ENCODE measurements at regions not wholly inside any gene's neighbourhood (a gene's known extent, or its start where the extent isn't known, plus 50 kb on each side); places are given as distances from the start of the nearest gene placed in this dataset.

GRCh38 chr9:16191191-16191590 is 638.3 kb downstream of the CCDC171 start:
- no peak overlapping the region for H3K4me3 Mint-ChIP-seq
- peaks cover 14% of the 10 kb centered on the region for H3K9me3 Mint-ChIP-seq
- no peak for TF ChIP-seq CTCF (IDR thresholded peaks at IDR 0.05; ENCODE audit: unreplicated experiment)
- no peak for DNase-seq (ENCODE audit: low spot score in 2 of 2, unreplicated experiment in 2 of 2)
- H3K4me1 Mint-ChIP-seq = peaks cover 28% of the 10 kb centered on the region
- peak overlapping the region; percentile 91 for H3K27ac Mint-ChIP-seq
- peaks cover 11% of the 10 kb centered on the region for H3K36me3 Mint-ChIP-seq
- no peaks in the 10 kb centered on the region for H3K27me3 Mint-ChIP-seq (ENCODE audit: low read depth)

- H3K36me3 Mint-ChIP-seq = peaks cover 11% of the 10 kb centered on the region
- peaks cover 28% of the 10 kb centered on the region for H3K4me1 Mint-ChIP-seq
- peak overlapping the region; percentile 91 for H3K27ac Mint-ChIP-seq
- TF ChIP-seq CTCF (IDR thresholded peaks at IDR 0.05; ENCODE audit: unreplicated experiment) = peak; percentile 71
- H3K4me3 Mint-ChIP-seq = no peak overlapping the region
- H3K27me3 Mint-ChIP-seq (ENCODE audit: low read depth) = no peaks in the 10 kb centered on the region
- peak; percentile 73 to 90 for DNase-seq (ENCODE audit: low spot score in 2 of 2, unreplicated experiment in 2 of 2)
- peaks cover 14% of the 10 kb centered on the region for H3K9me3 Mint-ChIP-seq
These were observed 639.0 kb downstream of the CCDC171 start for GRCh38 chr9:16191691-16192402.

GRCh38 chr9:16192403-16193017 is 639.7 kb downstream of the CCDC171 start:
- Mint-ChIP-seq H3K36me3 (peaks cover 11% of the 10 kb centered on the region), H3K27ac (peak overlapping the region; percentile 91), H3K9me3 (peaks cover 14% of the 10 kb centered on the region), H3K4me3 (no peak overlapping the region), H3K27me3 (ENCODE audit: low read depth) (no peaks in the 10 kb centered on the region), H3K4me1 (peaks cover 28% of the 10 kb centered on the region)
- DNase-seq (ENCODE audit: low spot score in 2 of 2, unreplicated experiment in 2 of 2) = no peak
- no peak for TF ChIP-seq CTCF (IDR thresholded peaks at IDR 0.05; ENCODE audit: unreplicated experiment)

- TF ChIP-seq CTCF (IDR thresholded peaks at IDR 0.05; ENCODE audit: unreplicated experiment) = no peak
- no peak for DNase-seq (ENCODE audit: low spot score in 2 of 2, unreplicated experiment in 2 of 2)
- Mint-ChIP-seq H3K4me3 (no peak overlapping the region), H3K27ac (peak overlapping the region; percentile 91), H3K9me3 (peaks cover 14% of the 10 kb centered on the region), H3K4me1 (peaks cover 34% of the 10 kb centered on the region), H3K36me3 (peaks cover 11% of the 10 kb centered on the region), H3K27me3 (ENCODE audit: low read depth) (peaks cover 3% of the 10 kb centered on the region)
These were observed 640.2 kb downstream of the CCDC171 start for GRCh38 chr9:16193066-16193465.

- Mint-ChIP-seq H3K27ac (peak overlapping the region; percentile 34), H3K9me3 (no peaks in the 10 kb centered on the region), H3K36me3 (no peaks in the 10 kb centered on the region), H3K4me3 (no peak overlapping the region), H3K4me1 (peaks cover 43% of the 10 kb centered on the region), H3K27me3 (ENCODE audit: low read depth) (peaks cover 8% of the 10 kb centered on the region)
- DNase-seq (ENCODE audit: low spot score in 2 of 2, unreplicated experiment in 2 of 2) = no peak
- TF ChIP-seq CTCF (IDR thresholded peaks at IDR 0.05; ENCODE audit: unreplicated experiment) = no peak
These were observed 643.4 kb downstream of the CCDC171 start for GRCh38 chr9:16196206-16196605.

All from mesothelial cell of epicardium (in vitro differentiated cells).